NCI-H345 treated with DMSO at 0.1 percent for 48 hours (cell line): ENCODE measurements at regions not wholly inside any gene's neighbourhood (a gene's known extent, or its start where the extent isn't known, plus 50 kb on each side); places are given as distances from the start of the nearest gene placed in this dataset.

Experiments used
- DNase-seq: peaks from one replicate; lab custom pipeline; 2025; ENCODE audit not compliant: unreplicated experiment; lab: John Stamatoyannopoulos, UW

DNA sequence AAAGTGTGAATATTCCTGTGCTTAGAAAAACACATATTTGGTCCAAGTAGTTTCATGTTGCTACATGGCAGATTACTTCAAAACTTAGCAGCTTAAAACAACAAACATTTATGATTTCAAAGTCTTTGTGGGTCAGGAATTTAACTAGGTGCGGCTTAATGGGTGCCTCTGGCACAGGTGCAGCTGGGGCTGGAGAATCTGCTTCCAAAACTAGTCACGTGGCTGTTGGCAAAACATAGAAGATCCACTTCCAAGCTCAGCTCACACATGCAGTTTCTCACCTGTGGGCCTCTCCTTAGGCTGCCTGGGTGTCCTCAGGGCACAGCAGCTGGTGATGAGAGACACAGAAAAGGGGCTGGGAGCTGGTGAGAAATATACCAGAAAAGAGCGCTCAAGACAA is 263.4 kb downstream of the TTLL7 start:
- no peak for DNase-seq

DNA sequence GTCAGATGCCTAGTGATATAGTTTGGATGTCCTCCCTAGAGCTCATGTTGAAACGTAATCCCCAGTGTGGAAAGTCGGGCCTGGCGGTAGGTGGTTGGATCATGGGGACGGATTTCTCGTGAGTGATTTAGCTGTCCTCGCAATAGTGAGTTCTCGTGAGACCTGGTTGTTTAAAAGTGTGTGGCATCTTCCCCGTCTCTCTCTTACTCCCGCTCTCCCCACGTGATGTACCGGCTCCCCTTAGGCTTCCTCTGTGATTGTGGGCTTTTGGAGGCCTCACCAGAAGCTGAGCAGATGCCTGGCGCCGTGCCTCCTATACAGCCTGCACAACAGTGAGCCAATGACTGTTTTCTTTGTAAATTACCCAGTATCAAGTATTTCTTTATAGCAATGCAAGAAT is 264.5 kb downstream of the TTLL7 start:
- DNase-seq: no peak

DNA sequence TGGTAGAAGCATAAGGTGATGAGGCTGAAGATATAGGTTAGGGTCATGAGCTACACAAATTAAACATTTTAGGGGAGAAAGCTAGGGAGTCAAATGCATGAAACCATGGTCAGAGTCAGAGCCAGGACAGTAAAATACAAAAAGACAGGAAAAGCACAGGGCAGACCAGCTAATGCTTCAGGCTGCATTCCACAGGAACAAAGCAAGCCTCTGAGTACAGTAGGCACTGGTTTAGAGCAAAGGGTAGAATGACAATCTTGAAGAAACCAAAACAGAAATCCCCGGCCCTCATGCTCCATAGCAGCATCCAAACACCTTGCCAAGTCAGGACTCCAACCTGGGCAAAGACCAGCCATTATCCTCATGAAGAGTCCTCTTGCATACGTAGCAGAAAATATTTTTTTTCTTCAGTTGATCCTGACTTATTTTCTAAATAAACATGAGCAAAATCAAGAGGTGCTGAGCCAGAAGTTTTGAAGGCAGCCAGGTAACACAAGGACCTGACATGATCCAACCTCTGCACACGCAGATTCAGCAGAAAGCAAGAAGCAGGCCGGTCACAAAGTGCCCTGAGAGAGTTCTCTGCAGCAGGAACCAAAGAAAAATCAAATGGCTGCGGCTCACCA is 273.1 kb downstream of the TTLL7 start:
- no peak for DNase-seq

GRCh38 chr1:83718338-83718737 is 280.6 kb downstream of the TTLL7 start:
- no peak for DNase-seq

GRCh38 chr1:83717785-83718184 is 281.1 kb downstream of the TTLL7 start:
- no peak for DNase-seq

DNA sequence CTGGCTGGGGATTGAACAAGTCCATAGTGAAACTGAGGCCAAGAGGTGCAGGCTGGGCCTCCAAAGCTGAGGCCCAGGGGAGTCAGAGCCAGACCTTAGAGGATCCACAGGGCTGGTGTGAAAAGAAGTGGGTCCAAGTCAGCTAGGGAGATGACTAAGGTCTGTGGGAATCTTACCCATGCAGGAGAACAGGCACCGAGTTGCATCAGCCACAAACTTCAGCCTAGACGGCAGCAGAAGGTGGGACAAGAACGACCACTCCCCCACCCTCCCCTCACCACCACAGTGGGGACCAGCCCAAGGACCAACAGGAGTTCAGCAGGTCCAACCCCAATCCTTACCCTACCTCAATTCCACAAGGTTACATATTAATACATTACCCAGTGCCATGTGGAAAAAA is 282.3 kb downstream of the TTLL7 start:
- DNase-seq: no peak

DNA sequence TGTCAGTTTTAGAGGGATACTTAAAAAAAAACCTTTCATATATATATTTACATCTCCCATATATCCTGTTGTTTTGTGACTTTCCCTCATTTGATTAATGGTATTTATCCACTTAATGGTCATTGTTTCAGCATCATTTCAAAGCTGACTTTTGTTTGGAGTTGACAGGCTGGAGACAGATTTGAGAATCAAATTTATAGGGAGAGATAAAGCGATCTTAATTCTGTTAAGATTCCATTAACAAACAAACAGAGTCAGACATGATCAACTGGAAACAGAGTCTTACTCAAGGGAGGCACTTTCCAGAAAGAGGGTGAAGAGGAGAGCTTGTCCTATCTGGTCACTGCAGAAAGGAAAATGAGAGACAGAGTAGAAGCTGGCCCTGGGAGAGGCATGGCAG is 283.4 kb downstream of the TTLL7 start:
- no peak for DNase-seq

DNA sequence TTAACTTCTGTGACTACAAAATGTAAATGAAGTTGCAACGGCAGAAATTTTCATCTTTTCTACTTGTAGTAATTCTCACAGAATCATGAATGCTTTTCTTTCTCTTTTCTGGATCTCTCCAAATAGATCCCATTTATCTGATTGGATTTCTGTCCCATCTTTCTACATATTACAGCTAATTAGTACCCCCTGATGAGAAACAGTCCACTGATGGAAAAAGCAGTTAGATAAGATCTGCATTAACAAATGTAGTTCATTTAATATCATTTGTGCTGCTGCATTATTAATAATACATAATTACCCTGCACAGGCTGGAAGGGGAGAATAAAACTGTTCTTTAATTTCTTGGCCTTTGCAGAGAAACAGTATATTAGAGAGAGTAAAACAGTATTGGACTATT is 289.3 kb downstream of the TTLL7 start:
- no peak for DNase-seq

DNA sequence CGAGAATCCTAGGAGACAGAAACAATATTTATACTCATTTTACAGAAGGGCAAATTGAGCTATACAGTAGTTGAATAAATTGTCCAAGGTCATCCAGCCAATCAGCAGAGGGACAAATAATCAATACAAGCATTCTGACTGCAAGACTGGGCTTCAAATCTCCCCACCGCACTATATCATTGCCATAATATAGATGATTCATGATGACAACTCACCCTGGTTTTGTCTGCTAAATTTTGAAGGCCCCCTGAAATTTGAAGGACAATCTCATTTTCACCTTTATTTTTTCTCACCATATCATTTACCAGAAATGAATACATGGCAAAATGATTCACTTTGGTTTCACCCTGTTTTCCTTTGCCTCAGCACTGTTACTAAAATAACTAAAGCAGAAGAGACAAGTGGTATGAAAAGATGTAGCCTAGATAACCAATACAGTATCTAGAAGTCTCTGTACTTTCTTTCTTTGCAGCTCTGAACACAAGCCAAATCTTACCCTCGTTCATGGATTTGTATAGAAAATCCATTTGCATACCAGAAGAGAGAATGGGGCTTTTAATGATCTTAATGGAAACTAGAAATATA is 292.5 kb downstream of the TTLL7 start:
- no peak for DNase-seq

GRCh38 chr1:83705091-83705490 is 293.8 kb downstream of the TTLL7 start:
- DNase-seq: no peak

GRCh38 chr1:83704350-83704749 is 294.6 kb downstream of the TTLL7 start:
- DNase-seq: no peak

DNA sequence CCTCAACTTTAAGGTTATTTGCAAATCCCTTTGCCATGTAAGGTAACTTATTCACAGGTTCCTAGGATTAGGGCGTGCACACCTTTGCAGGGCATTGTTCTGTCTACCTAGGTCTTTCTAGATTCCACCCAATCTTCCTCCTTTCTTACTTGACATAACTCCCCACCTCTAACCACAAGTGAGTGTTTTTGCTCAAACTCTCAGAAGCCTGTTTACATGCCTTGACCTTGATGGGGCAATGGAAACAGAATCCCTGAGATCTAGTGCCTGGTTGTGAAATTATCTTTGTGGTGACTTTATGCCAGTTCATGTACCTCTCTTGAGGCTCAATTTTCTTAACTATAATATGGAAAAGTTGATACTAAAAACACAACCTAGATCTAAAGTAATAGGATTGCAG is 296.6 kb downstream of the TTLL7 start:
- no peak for DNase-seq

GRCh38 chr1:83701355-83701754 is 297.6 kb downstream of the TTLL7 start:
- DNase-seq: no peak

- no peak for DNase-seq
Observed at GRCh38 chr1:83698644-83699043, 300.3 kb downstream of the TTLL7 start.

DNA sequence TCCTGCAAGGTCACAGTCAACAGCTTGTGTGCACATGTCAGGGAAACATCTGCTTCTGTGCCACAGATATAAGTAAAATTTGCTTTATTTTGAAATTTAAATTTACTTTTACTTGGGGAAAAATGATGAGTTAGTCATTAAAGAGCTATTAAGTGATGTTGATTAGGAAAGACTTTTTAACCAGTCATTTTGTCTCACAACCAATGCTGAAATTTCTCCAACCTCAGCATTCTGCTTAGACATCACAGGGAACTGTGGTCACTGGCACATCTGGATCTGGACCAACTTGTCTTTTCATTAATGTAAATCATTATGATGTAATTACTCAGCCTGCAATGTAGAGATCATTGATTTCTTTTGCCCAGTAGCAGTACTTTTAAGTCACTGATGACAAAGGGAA is 301.0 kb downstream of the TTLL7 start:
- no peak for DNase-seq

- no peak for DNase-seq
Observed at GRCh38 chr1:83697220-83697619, 301.7 kb downstream of the TTLL7 start.

GRCh38 chr1:83694449-83694848 is 304.5 kb downstream of the TTLL7 start:
- DNase-seq: no peak

DNA sequence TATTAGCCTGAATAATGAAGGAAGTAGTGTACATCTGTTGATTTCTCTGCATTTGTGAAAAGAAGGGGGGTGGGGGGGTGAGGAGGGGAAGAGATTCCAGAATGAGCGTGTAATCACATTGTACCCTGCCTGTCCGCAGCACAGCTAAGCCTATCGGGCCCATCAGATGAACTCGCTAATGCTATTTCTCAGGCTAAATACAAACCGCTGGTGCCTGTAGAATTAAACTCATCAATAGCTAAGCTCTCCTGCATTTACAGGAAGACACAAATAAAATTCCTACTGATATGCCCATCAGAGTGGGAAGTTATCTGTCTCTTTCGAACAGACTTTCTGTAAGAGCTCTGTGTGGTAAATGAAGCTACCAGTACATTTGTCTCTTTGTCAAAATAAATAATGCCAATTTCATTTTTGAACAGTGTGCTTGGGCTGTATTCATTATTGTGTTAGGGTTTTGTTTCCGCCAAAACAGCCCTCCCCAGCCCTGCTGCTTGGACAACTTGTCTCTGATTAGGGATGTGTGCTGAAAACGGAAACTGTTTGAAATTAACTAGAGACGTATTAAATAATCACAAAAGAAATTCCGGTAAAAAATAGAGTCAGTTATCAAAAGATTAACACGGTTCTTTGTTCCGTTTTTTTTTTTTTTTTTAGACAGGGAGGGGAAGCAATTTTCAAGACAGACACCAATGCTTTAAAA is 305.4 kb downstream of the TTLL7 start:
- peak; percentile 45 for DNase-seq

- DNase-seq: peak; percentile 47
Observed at GRCh38 chr1:83692524-83693381, 306.2 kb downstream of the TTLL7 start.

DNA sequence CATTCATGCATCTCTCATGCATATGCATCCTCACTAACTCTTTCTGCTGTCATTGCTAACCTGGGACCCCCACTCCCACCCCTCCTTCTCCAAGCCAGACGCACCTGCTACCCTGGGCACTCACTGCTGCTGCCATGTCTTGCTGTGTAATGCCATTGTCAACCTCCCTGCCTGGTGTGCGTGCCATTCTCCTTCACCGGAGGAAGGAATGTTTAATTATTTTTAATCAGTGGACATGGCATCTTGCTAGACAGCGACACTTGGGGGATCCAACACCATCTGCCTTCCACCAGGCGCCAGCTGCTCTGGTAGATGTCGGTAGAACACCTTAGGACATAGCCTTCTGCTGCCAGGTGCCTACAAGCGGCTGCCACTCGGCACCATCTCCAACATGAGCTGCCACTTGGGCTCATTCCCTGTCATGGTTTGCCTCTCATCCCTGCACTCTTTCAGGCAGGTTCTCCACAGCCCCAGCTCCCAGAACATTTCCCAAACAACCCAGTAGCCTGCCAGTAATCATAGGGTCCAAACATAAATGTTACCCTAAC is 306.9 kb downstream of the TTLL7 start:
- no peak for DNase-seq
